ENCODE measurements at regions not wholly inside any gene's neighbourhood (a gene's known extent, or its start where the extent isn't known, plus 50 kb on each side); places are given as distances from the start of the nearest gene placed in this dataset.
"Not testable (repeated sequence)": the region's sequence is repeated elsewhere in the genome, so short reads cannot be mapped to it uniquely, and the experiment has no call there.

DNA sequence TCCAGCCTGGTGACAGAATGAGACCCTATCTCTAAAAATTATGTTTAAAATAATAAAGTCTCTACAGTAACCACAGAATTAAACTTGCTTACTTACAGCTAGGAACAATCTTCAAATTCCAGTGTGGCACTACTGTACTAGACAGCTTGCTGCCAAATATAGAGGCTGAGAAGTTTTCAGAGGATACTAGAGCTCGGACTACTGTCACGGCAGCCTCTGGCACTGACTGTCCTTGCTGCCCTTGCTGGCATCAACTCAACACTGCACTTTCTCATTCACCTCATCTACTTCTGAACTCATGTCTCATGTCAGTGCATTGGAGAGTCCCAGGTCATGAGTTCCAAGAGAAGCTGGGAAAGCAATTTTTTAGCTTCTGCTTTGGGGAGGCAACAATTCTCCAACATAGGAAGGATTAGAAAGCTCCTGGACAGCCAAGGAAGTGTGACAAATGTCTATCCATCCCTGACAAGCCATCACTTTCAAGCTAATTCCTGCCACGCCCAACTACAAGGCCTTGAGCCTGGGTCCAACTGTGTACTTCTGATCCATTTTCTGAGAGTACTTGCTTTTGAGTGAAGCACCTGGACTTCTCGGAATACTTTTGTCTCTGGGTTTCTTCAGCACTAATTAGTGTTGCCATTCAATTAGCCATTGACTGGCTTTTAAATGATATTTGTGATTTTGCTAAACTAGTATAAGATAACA, 98.6 kb upstream of the NR3C2 start:
- Histone ChIP-seq H3K27ac (no peak overlapping the region), H3K4me1 (no peaks in the 10 kb centered on the region), H3K4me2 (no peak overlapping the region), H3K4me3 (no peak overlapping the region), H3K9me3 (no peaks in the 10 kb centered on the region)
- FAIRE-seq (no peak), ATAC-seq (no peak), DNase-seq (ENCODE audit: low read depth in 1 of 2, low spot score in 1 of 2) (no peak)
- no peak for TF ChIP-seq TFCP2L1 (CRISPR knock-in tag; IDR thresholded peaks at IDR 0.05)
- TF ChIP-seq HDAC2 (IDR thresholded peaks at IDR 0.05), result no peak
- no peak for TF ChIP-seq CHD4 (IDR thresholded peaks at IDR 0.05; ENCODE audit: borderline replicate concordance)
- no peak for TF ChIP-seq ZFP36 (IDR thresholded peaks at IDR 0.05; ENCODE audit: borderline replicate concordance, partially characterized antibody)
- TF ChIP-seq ESRRA (IDR thresholded peaks at IDR 0.05; ENCODE audit: borderline replicate concordance, low read length), result no peak
- TF ChIP-seq MYC (IDR thresholded peaks at IDR 0.05; ENCODE audit: borderline replicate concordance, low read length), result no peak
- TF ChIP-seq, protein P1, sequence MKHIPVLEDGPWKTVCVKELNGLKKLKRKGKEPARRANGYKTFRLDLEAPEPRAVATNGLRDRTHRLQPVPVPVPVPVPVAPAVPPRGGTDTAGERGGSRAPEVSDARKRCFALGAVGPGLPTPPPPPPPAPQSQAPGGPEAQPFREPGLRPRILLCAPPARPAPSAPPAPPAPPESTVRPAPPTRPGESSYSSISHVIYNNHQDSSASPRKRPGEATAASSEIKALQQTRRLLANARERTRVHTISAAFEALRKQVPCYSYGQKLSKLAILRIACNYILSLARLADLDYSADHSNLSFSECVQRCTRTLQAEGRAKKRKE (CRISPR knock-in tag; IDR thresholded peaks at IDR 0.05; ENCODE audit: low read depth), result no peak
- no peak for TF ChIP-seq BCL3 (IDR thresholded peaks at IDR 0.05)
- TF ChIP-seq POLR2AphosphoS2 (conservative IDR thresholded peaks at IDR 0.05; ENCODE audit: low read length), result no peak
- no peak for TF ChIP-seq EHF (CRISPR knock-in tag; IDR thresholded peaks at IDR 0.05)
- no peak for TF ChIP-seq ZNF302 (CRISPR knock-in tag; IDR thresholded peaks at IDR 0.05)
- no peak for TF ChIP-seq ZC3H11A (IDR thresholded peaks at IDR 0.05)
- no peak for TF ChIP-seq SMC3 (IDR thresholded peaks at IDR 0.05)
- TF ChIP-seq CEBPB (IDR thresholded peaks at IDR 0.05), result no peak
- WGBS (ENCODE audit: missing lambda C conversion rate), result 8% methylated on average over 4 of the region's 4 CpGs
- ChIA-PET POLR2A (no interaction called here), CTCF (no interaction called here)

DNA sequence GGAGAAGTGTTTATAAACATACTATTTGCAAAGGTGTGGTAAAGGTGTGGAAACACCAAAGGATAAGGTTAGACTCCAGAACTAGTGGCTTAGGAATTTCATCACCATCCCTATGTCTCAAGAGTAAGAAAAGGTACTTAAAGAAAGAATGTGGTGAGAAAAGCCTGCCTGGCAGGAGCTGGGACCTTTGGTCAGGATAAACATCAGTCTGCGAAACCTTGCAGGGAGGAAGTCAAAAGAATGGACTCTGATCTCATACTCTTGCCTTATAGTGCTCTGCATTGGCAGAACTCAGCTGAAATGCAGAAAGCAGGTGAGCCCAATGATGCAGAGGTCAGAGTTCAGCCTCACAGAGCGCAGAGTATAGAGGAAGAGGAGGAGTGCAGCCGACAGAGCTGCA, 97.2 kb upstream of the NR3C2 start:
- Histone ChIP-seq H3K4me3 (no peak overlapping the region), H3K4me1 (no peaks in the 10 kb centered on the region), H3K4me2 (no peak overlapping the region), H3K9me3 (no peaks in the 10 kb centered on the region), H3K27ac (no peak overlapping the region)
- CTCF ChIA-PET, result no interaction called here
- no peak for DNase-seq (ENCODE audit: low read depth in 1 of 2, low spot score in 1 of 2)
- no peak for TF ChIP-seq SMC3 (IDR thresholded peaks at IDR 0.05)
- no peak for TF ChIP-seq E2F6 (IDR thresholded peaks at IDR 0.05; ENCODE audit: borderline replicate concordance, low read depth)
- TF ChIP-seq FOSL2 (IDR thresholded peaks at IDR 0.05), result no peak
- TF ChIP-seq FOSL2 (CRISPR knock-in tag; IDR thresholded peaks at IDR 0.05), result no peak
- no peak for TF ChIP-seq RARB (CRISPR knock-in tag; IDR thresholded peaks at IDR 0.05)
- TF ChIP-seq HOXA7 (CRISPR knock-in tag; IDR thresholded peaks at IDR 0.05), result no peak
- no peak for TF ChIP-seq RAD21 (conservative IDR thresholded peaks at IDR 0.05 in 1 of 2, IDR thresholded peaks at IDR 0.05 in 1 of 2)
- TF ChIP-seq JUNB (IDR thresholded peaks at IDR 0.05), result no peak
- TF ChIP-seq NR3C1 (IDR thresholded peaks at IDR 0.05), result no peak
- 18% methylated on average over 3 of the region's 3 CpGs for WGBS (ENCODE audit: missing lambda C conversion rate)
- POLR2A ChIA-PET, result no interaction called here
- no peak for ATAC-seq
- no peak for FAIRE-seq

DNA sequence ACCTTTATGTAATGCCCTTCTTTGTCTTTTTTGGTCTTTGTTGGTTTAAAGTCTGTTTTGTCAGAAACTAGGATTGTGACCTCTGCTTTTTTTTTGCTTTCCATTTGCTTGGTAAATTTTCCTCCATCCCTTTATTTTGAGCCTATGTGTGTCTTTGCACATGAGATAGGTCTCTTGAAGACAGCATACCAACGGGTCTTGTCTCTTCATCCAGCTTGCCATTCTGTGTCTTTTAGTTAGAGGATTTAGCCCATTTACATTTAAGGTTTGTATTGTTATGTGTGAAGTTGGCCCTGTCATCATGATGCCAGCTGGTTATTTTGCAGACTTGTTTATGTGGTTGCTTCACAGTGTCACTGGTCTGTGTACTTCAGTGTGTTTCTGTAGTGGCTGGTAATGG, 91.6 kb upstream of the NR3C2 start:
- FAIRE-seq; H3K27ac ChIP-seq; DNase-seq (ENCODE audit: low read depth in 1 of 2, low spot score in 1 of 2); H3K4me3 ChIP-seq; H3K4me2 ChIP-seq; H3K9me3 ChIP-seq; POLR2A ChIA-PET; H3K4me1 ChIP-seq; CTCF ChIA-PET; ATAC-seq: not testable (repeated sequence)
- 0% methylated on average over 1 of the region's 1 CpG for WGBS (ENCODE audit: missing lambda C conversion rate)
